Smooth muscle cell (in vitro differentiated cells): ENCODE measurements at regions not wholly inside any gene's neighbourhood (a gene's known extent, or its start where the extent isn't known, plus 50 kb on each side); places are given as distances from the start of the nearest gene placed in this dataset.

Experiments used
- DNase-seq: peaks from one replicate; lab custom pipeline; 2025; ENCODE audit not compliant: unreplicated experiment; lab: John Stamatoyannopoulos, UW
- H2AFZ ChIP-seq: fragments of 200-600 bp; sonication (generic); 2 replicates; pipeline ENCODE4 v1.6.0; 2016; ENCODE audit warnings: antibody characterized with exemption, low read depth, mild to moderate bottlenecking
- H3F3A ChIP-seq: fragments of 200-600 bp; sonication (generic); 2 replicates; pipeline ENCODE4 v1.6.0; 2017; ENCODE audit warnings: antibody characterized with exemption, low read depth
- H3K27ac ChIP-seq: fragments of 200-600 bp; sonication (generic); 2 replicates; pipeline ENCODE4 v1.5.1; 2016; ENCODE audit warnings: low read depth, mild to moderate bottlenecking
- H3K27me3 ChIP-seq: fragments of 200-600 bp; sonication (generic); 2 replicates; pipeline ENCODE4 v1.6.1; 2016; ENCODE audit warnings: low read depth, mild to moderate bottlenecking
- H3K36me3 ChIP-seq: fragments of 200-600 bp; sonication (generic); 2 replicates; pipeline ENCODE4 v1.5.1; 2016; ENCODE audit warnings: low read depth
- H3K4me1 ChIP-seq: fragments of 200-600 bp; sonication (generic); 2 replicates; pipeline ENCODE4 v1.5.1; 2016; ENCODE audit warnings: low read depth
- H3K4me2 ChIP-seq: fragments of 200-600 bp; sonication (generic); 2 replicates; pipeline ENCODE4 v1.6.0; 2016; ENCODE audit warnings: mild to moderate bottlenecking
- H3K4me3 ChIP-seq: fragments of 200-600 bp; sonication (generic); 2 replicates; pipeline ENCODE4 v1.5.1; 2016; ENCODE audit warnings: mild to moderate bottlenecking
- H3K79me2 ChIP-seq: fragments of 200-600 bp; sonication (generic); 2 replicates; pipeline ENCODE4 v1.6.0; 2016; ENCODE audit warnings: low read depth, mild to moderate bottlenecking
- H3K9ac ChIP-seq: fragments of 200-600 bp; sonication (generic); 2 replicates; pipeline ENCODE4 v1.6.0; 2016; ENCODE audit warnings: low read depth
- H3K9me3 ChIP-seq: fragments of 200-600 bp; sonication (generic); replicated peaks from 2 replicates; pipeline ENCODE4 v1.5.1; 2016; ENCODE audit warnings: low read depth
- H4K20me1 ChIP-seq: fragments of 200-600 bp; sonication (generic); 2 replicates; pipeline ENCODE4 v1.6.0; 2016; ENCODE audit warnings: low read depth
- CTCF ChIP-seq: fragments of 200-600 bp; sonication (generic); IDR thresholded peaks from 2 replicates; pipeline ENCODE4 v1.5.1; 2017; ENCODE audit warnings: borderline replicate concordance, mild to moderate bottlenecking, antibody characterized with exemption; ENCODE audit not compliant: insufficient read depth, poor library complexity, severe bottlenecking
- WGBS: methylation state at CpG from one replicate; pipeline ENCODE4 v1.1.7; 2016; ENCODE audit warnings: low lambda C conversion rate; 5-methylcytosine and 5-hydroxymethylcytosine counted together

GRCh38 chr9:673264-673965 lies 168.1 kb upstream of the DMRT1 start:
- TF ChIP-seq CTCF, result no peak
- DNase-seq, result no peak
- Histone ChIP-seq H3K79me2 (no peaks in the 10 kb centered on the region), H3K36me3 (no peaks in the 10 kb centered on the region), H3K9ac (no peak overlapping the region), H3K27ac (peak overlapping the region; percentile 23), H3K4me2 (peak overlapping the region; percentile 6), H4K20me1 (no peaks in the 10 kb centered on the region), H3F3A (no peaks in the 10 kb centered on the region), H2AFZ (peak overlapping the region; percentile 65), H3K9me3 (no peaks in the 10 kb centered on the region), H3K27me3 (no peaks in the 10 kb centered on the region), H3K4me1 (no peaks in the 10 kb centered on the region), H3K4me3 (no peak overlapping the region)
- 74% methylated on average over 9 of the region's 9 CpGs for WGBS

DNA sequence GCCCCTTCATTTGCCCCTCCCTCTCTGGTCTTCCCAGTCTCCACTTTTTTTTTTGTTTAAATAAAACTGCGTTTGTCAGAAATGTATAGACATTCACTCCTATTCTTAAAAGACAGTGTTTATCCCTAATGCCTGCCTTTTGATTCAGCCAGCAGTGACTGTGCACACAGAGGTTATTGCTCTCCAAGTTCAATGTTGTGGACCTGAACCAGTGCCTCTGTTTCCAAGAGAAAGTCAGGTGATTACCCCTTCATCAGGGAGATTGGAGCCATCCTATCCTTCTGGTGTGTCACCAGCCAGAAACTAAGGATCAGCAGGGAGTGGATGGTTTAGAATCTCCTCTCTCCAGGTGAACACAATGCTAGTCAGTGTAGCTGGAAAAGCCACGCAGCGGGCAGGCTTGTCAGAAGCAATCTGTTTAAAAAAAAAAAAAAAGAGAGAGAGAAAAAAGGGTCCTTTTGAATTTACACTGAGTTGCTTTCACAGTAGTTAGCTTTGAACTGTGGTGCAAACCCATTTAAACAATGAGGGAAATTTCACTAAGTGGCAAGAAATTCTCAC lies 167.5 kb upstream of the DMRT1 start:
- H3K27ac ChIP-seq, result peak overlapping the region; percentile 23
- no peaks in the 10 kb centered on the region for H3K27me3 ChIP-seq
- no peak for DNase-seq
- H3K4me1 ChIP-seq, result no peaks in the 10 kb centered on the region
- no peaks in the 10 kb centered on the region for H3K9me3 ChIP-seq
- H3K4me3 ChIP-seq, result no peak overlapping the region
- H3K36me3 ChIP-seq, result no peaks in the 10 kb centered on the region
- no peak for TF ChIP-seq CTCF
- H4K20me1 ChIP-seq, result no peaks in the 10 kb centered on the region
- no peak overlapping the region for H3K9ac ChIP-seq
- no peaks in the 10 kb centered on the region for H3K79me2 ChIP-seq
- H2AFZ ChIP-seq, result peak overlapping the region; percentile 65
- WGBS, result 38% methylated on average over 3 of the region's 3 CpGs
- no peaks in the 10 kb centered on the region for H3F3A ChIP-seq
- peak overlapping the region; percentile 6 for H3K4me2 ChIP-seq

DNA sequence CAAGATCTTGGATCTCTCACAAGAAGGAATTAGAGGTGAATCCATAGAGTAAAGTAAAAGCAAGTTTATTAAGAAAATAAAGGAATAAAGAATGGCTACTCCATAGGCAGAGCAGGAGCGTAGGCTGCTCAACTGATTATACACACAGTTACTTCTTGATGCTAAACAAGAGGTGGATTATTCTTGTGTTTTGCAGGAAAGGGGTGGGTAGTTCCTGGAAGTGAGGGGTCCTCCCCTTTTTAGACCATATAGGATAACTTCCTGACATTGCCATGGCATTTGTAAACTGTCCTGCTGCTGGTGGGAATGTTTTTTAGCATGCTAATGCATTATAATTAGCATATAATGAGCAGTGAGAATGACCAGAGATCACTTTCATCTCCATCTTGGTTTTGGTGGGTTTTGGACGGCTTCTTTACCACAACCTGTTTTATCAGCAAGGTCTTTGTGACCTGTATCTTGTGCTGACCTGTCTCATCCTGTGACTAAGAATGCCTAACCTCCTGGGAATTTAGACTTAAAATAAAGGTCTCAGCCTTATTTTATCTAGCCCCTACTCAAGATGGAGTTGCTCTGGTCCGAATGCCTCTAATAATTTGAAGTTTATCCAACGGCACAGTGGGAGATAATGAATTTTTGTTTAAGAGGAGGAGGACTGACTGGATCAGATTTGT lies 165.7 kb upstream of the DMRT1 start:
- Histone ChIP-seq H2AFZ (no peak overlapping the region), H3K9me3 (no peaks in the 10 kb centered on the region), H3F3A (no peaks in the 10 kb centered on the region), H3K36me3 (no peaks in the 10 kb centered on the region), H3K27ac (no peak overlapping the region), H3K4me1 (no peaks in the 10 kb centered on the region), H3K79me2 (no peaks in the 10 kb centered on the region), H3K4me2 (no peak overlapping the region), H3K4me3 (no peak overlapping the region), H4K20me1 (no peaks in the 10 kb centered on the region), H3K27me3 (no peaks in the 10 kb centered on the region), H3K9ac (no peak overlapping the region)
- WGBS, result 85% methylated on average over 4 of the region's 4 CpGs
- no peak for DNase-seq
- TF ChIP-seq CTCF, result no peak
